ENCODE measurements at regions not wholly inside any gene's neighbourhood (a gene's known extent, or its start where the extent isn't known, plus 50 kb on each side); places are given as distances from the start of the nearest gene placed in this dataset.

DNA sequence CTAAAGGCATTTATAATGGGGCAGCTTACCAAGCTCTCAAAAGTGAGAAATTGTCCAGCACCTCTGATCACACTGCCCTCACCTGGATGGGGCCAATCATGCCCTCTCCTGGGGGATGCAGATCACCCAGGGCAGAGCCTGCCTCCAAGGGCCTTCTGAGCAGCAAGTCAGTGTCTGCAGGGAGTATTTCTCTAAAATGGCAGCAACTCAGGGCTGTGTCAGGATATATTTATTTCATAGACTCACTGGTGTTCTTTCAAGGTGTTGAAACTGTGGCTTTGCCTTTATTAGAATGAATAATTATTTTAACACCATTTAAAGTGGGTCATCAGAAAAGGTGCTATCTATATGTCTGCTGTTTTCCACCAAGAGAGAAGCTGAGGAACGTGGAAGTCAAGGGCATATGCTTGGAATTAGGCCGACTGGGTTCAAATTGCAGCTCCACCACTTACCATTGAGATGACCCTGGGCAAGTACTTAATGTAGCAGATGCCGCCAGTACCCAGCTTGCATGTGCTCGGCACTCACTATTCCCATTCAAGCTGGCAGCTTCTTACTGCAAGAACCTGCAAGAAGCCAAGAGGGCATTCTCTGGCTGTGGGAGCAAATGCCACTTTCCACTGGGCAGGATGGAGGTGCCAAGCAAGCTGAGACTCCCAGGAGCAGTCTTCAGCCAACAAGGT, 590.0 kb downstream of the BCOR start:
- Histone ChIP-seq H3K4me3 (no peak overlapping the region), H3K4me1 (no peaks in the 10 kb centered on the region), H3K9me3 (no peaks in the 10 kb centered on the region), H3K36me3 (no peaks in the 10 kb centered on the region), H3K27me3 (no peaks in the 10 kb centered on the region), H3K27ac (no peak overlapping the region)
- intact Hi-C loops (cut with DNase I; ENCODE audit: low total_unique reads), result no loop called here
- in situ Hi-C loops (cut with MboI; ENCODE audit: low pct_ligation_motif_present in 1 of 4, low pct_unique_long_range_greater_than_20kb in 1 of 4, low sequenced_read_pairs in 3 of 4), result no loop called here
- WGBS, 2 donors (ENCODE audit: low coverage in 1 of 2), result 80 to 84% methylated on average over 1 to 4 of the region's 4 CpGs
- no peak for TF ChIP-seq EP300 (IDR thresholded peaks at IDR 0.05; ENCODE audit: low read depth)
- TF ChIP-seq POLR2A (IDR thresholded peaks at IDR 0.05), result no peak
- no peak for TF ChIP-seq POLR2AphosphoS5 (IDR thresholded peaks at IDR 0.05)
- TF ChIP-seq CTCF (IDR thresholded peaks at IDR 0.05), result no peak
- no peak for DNase-seq

DNA sequence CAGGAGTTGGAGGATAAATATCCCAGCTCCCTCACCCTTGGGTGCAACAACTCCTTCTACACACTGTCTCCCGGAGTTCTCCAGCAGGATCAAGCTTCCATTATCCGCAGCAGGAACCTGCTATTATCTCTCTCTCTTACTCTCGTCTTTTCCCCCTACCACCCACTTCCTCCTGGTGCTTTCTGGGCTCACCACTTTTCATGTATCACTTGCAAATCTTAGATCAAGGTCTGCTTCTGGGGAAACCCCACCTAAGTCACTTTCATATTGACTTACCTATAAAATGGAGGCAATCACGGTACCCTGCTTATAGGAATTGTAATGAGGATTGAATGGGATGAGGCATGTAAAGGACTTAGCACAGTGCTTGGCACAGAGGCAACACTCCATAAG, 589.5 kb downstream of the BCOR start:
- Histone ChIP-seq H3K9me3 (no peaks in the 10 kb centered on the region), H3K36me3 (no peaks in the 10 kb centered on the region), H3K4me1 (no peaks in the 10 kb centered on the region), H3K27ac (no peak overlapping the region), H3K4me3 (no peak overlapping the region), H3K27me3 (no peaks in the 10 kb centered on the region)
- no peak for DNase-seq
- WGBS, 2 donors (ENCODE audit: low coverage in 1 of 2), result 78% methylated on average over 4 of the region's 4 CpGs; no CpG with 5 or more reads in 1 of the 2 donors
- intact Hi-C loops (cut with DNase I; ENCODE audit: low total_unique reads) (no loop called here), in situ Hi-C loops (cut with MboI; ENCODE audit: low pct_ligation_motif_present in 1 of 4, low pct_unique_long_range_greater_than_20kb in 1 of 4, low sequenced_read_pairs in 3 of 4) (no loop called here)
- TF ChIP-seq POLR2AphosphoS5 (IDR thresholded peaks at IDR 0.05), result no peak
- TF ChIP-seq CTCF (IDR thresholded peaks at IDR 0.05), result no peak
- no peak for TF ChIP-seq POLR2A (IDR thresholded peaks at IDR 0.05)
- no peak for TF ChIP-seq EP300 (IDR thresholded peaks at IDR 0.05; ENCODE audit: low read depth)

GRCh38 chrX:39509157-39509556, 588.6 kb downstream of the BCOR start:
- no peaks in the 10 kb centered on the region for H3K27me3 ChIP-seq
- H3K4me1 ChIP-seq, result no peaks in the 10 kb centered on the region
- H3K36me3 ChIP-seq, result no peaks in the 10 kb centered on the region
- intact Hi-C loops (cut with DNase I; ENCODE audit: low total_unique reads), result no loop called here
- WGBS, 2 donors (ENCODE audit: low coverage in 1 of 2), result 89% methylated on average over 1 of the region's 1 CpG; no CpG with 5 or more reads in 1 of the 2 donors
- no peaks in the 10 kb centered on the region for H3K9me3 ChIP-seq
- TF ChIP-seq CTCF (IDR thresholded peaks at IDR 0.05), result no peak
- TF ChIP-seq EP300 (IDR thresholded peaks at IDR 0.05; ENCODE audit: low read depth), result no peak
- TF ChIP-seq POLR2AphosphoS5 (IDR thresholded peaks at IDR 0.05), result no peak
- no peak for TF ChIP-seq POLR2A (IDR thresholded peaks at IDR 0.05)
- in situ Hi-C loops (cut with MboI; ENCODE audit: low pct_ligation_motif_present in 1 of 4, low pct_unique_long_range_greater_than_20kb in 1 of 4, low sequenced_read_pairs in 3 of 4), result no loop called here
- H3K27ac ChIP-seq, result no peak overlapping the region
- no peak overlapping the region for H3K4me3 ChIP-seq
- DNase-seq, result no peak

DNA sequence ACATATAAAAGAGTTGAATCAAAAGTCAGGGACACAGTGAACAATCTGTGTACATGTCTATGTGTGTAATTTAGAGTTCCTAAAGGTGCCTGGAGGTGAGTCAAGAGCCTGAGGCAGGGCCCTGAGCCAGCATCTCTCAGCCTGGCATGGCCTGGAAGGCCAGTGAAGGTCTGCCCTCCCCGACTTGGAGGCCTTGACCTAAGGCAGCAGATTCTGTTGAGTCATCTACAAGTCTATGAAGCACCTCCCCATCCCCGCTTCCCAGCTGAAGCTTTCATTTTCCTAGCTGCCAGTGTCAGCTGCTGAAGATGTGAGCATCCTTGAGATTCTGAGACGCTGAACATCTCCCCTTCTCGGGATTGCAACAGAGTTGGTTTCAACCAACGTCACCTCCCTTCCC, 583.9 kb downstream of the BCOR start:
- intact Hi-C loops (cut with DNase I; ENCODE audit: low total_unique reads) (no loop called here), in situ Hi-C loops (cut with MboI; ENCODE audit: low pct_ligation_motif_present in 1 of 4, low pct_unique_long_range_greater_than_20kb in 1 of 4, low sequenced_read_pairs in 3 of 4) (no loop called here)

More for the DNA sequence above, 583.9 kb downstream of the BCOR start:
- Histone ChIP-seq H3K9me3 (no peaks in the 10 kb centered on the region), H3K4me1 (peaks cover 0 to 4% (median 0%) of the 10 kb centered on the region in 4 donors), H3K4me3 (no peak overlapping the region), H3K27me3 (no peaks in the 10 kb centered on the region), H3K36me3 (no peaks in the 10 kb centered on the region), H3K27ac (no peak overlapping the region)
- WGBS, 2 donors (ENCODE audit: low coverage in 1 of 2), result 71% methylated on average over 5 of the region's 5 CpGs; no CpG with 5 or more reads in 1 of the 2 donors
- no peak for DNase-seq
- TF ChIP-seq POLR2AphosphoS5 (IDR thresholded peaks at IDR 0.05), result no peak
- no peak for TF ChIP-seq POLR2A (IDR thresholded peaks at IDR 0.05)
- no peak for TF ChIP-seq EP300 (IDR thresholded peaks at IDR 0.05; ENCODE audit: low read depth)
- no peak for TF ChIP-seq CTCF (IDR thresholded peaks at IDR 0.05)

Measured in transverse colon (tissue), 4 donors.